Neural progenitor cell (in vitro differentiated cells): ENCODE measurements at regions not wholly inside any gene's neighbourhood (a gene's known extent, or its start where the extent isn't known, plus 50 kb on each side); places are given as distances from the start of the nearest gene placed in this dataset.

Source experiments
- EZH2 ChIP-seq: fragments of 200-600 bp; sonication (generic); IDR thresholded peaks from 2 replicates; pipeline ENCODE4 v1.6.1; 2017; ENCODE audit warnings: antibody characterized with exemption, mild to moderate bottlenecking, moderate library complexity
- TF ChIP-seq, protein P1 (sequence below): fragments of 200-600 bp; sonication (generic); IDR thresholded peaks from 2 replicates; pipeline ENCODE4 v1.5.1; 2017; ENCODE audit warnings: antibody characterized with exemption, mild to moderate bottlenecking

- no peak for TF ChIP-seq EZH2
- TF ChIP-seq, protein P1, sequence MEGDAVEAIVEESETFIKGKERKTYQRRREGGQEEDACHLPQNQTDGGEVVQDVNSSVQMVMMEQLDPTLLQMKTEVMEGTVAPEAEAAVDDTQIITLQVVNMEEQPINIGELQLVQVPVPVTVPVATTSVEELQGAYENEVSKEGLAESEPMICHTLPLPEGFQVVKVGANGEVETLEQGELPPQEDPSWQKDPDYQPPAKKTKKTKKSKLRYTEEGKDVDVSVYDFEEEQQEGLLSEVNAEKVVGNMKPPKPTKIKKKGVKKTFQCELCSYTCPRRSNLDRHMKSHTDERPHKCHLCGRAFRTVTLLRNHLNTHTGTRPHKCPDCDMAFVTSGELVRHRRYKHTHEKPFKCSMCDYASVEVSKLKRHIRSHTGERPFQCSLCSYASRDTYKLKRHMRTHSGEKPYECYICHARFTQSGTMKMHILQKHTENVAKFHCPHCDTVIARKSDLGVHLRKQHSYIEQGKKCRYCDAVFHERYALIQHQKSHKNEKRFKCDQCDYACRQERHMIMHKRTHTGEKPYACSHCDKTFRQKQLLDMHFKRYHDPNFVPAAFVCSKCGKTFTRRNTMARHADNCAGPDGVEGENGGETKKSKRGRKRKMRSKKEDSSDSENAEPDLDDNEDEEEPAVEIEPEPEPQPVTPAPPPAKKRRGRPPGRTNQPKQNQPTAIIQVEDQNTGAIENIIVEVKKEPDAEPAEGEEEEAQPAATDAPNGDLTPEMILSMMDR, result no peak
These were observed 133.2 kb upstream of the PRLR start for GRCh38 chr5:35363387-35363965.
